ENCODE measurements at regions not wholly inside any gene's neighbourhood (a gene's known extent, or its start where the extent isn't known, plus 50 kb on each side); places are given as distances from the start of the nearest gene placed in this dataset.

DNA sequence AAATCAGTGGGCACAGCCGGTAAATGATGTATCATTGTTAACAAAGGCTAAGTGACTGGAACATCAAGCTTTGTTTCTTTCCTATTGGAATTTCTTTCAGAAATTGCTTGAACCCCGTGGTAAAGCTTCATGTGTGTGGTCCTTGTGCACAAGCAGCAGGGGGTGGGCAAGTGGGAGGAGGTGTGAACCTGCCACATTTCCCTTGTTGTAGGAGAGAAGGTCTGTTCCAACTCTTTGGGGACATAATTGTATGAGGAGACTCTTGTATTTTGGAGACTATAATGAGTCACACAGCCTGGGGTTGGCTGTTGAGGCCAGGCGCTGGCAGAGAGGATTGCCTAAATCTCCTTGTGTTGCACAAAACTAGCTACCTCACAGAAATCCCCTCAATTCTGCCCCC is 620.5 kb downstream of the IRX1 start:
- Histone ChIP-seq H3K4me1 (ENCODE audit: control insufficient read depth, extremely low read depth, insufficient read depth, low read length) (no peaks in the 10 kb centered on the region), H3K4me2 (ENCODE audit: insufficient read depth, low read length) (no peak overlapping the region), H3K9ac (replicated peaks; ENCODE audit: extremely low read depth, insufficient read depth, low read length) (no peak overlapping the region), H3K36me3 (ENCODE audit: control insufficient read depth in 2 of 2, extremely low read depth in 1 of 2, insufficient read depth in 2 of 2, low read length in 2 of 2) (no peaks in the 10 kb centered on the region), H4K20me1 (replicated peaks; ENCODE audit: control insufficient read depth, extremely low read depth, insufficient read depth, low read length) (no peaks in the 10 kb centered on the region), H3K4me3 (replicated peaks in 1 of 3; ENCODE audit: insufficient read depth in 1 of 3, low read depth in 1 of 3, low read length in 3 of 3) (no peak overlapping the region), H3K27me3 (ENCODE audit: control insufficient read depth in 2 of 2, insufficient read depth in 2 of 2, low read length in 2 of 2) (no peaks in the 10 kb centered on the region), H3K27ac (ENCODE audit: insufficient read depth, low read depth, low read length) (no peak overlapping the region), H3K9me1 (replicated peaks; ENCODE audit: control insufficient read depth, extremely low read depth, insufficient read depth, low read length) (no peaks in the 10 kb centered on the region), H3K9me3 (replicated peaks; ENCODE audit: control insufficient read depth, insufficient read depth, low read length) (peaks cover 3% of the 10 kb centered on the region), H3K79me2 (ENCODE audit: control insufficient read depth, insufficient read depth, low read length) (no peaks in the 10 kb centered on the region), H2AFZ (ENCODE audit: low read depth, low read length) (no peak overlapping the region)
- TF ChIP-seq CTCF (IDR thresholded peaks at IDR 0.05; ENCODE audit: extremely low read depth in 1 of 2, insufficient read depth in 1 of 2, low read depth in 1 of 2, low read length in 2 of 2) = no peak
- no peak for TF ChIP-seq FOS (IDR thresholded peaks at IDR 0.05; ENCODE audit: borderline replicate concordance, insufficient read depth, low read length)
- no peak for TF ChIP-seq POLR2A (IDR thresholded peaks at IDR 0.05; ENCODE audit: low read depth, low read length)
- no peak for TF ChIP-seq GATA2 (IDR thresholded peaks at IDR 0.05; ENCODE audit: insufficient read depth, insufficient read length, low read depth, low read length)
- TF ChIP-seq JUN (IDR thresholded peaks at IDR 0.05; ENCODE audit: borderline replicate concordance, insufficient read depth, insufficient read length, low read depth) = no peak
- TF ChIP-seq, protein P1, sequence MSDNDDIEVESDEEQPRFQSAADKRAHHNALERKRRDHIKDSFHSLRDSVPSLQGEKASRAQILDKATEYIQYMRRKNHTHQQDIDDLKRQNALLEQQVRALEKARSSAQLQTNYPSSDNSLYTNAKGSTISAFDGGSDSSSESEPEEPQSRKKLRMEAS (IDR thresholded peaks at IDR 0.05; ENCODE audit: insufficient read depth, insufficient read length) = no peak
- no peak for TF ChIP-seq EZH2 (IDR thresholded peaks at IDR 0.05; ENCODE audit: borderline replicate concordance, low read depth, low read length, severe bottlenecking)
- TF ChIP-seq MYC (IDR thresholded peaks at IDR 0.05; ENCODE audit: low read depth, low read length) = no peak
- TF ChIP-seq POLR2AphosphoS5 (IDR thresholded peaks at IDR 0.05; ENCODE audit: insufficient read depth, low read depth, low read length) = no peak
- no peak for FAIRE-seq
- CTCF ChIA-PET = no interaction called here
- intact Hi-C loops (cut with micrococcal nuclease) = loop anchor here (1.0 kb wide), 1 partner anchor 33 kb away; no protein-coding TSS in a partner anchor
- BruUV-seq (replicated peaks) = no TSS peak
- POLR2A ChIA-PET = no interaction called here
- dilution Hi-C loops (cut with MboI; ENCODE audit: extremely low pct_ligation_motif_present, low sequenced_read_pairs) = no loop called here
- DNase-seq (ENCODE audit: low read depth, low spot score) = no peak
